IMR-90 (cell line): ENCODE measurements at regions not wholly inside any gene's neighbourhood (a gene's known extent, or its start where the extent isn't known, plus 50 kb on each side); places are given as distances from the start of the nearest gene placed in this dataset.

ENCODE experiments used
- ATAC-seq: fragments of 200-7000 bp; cut with Tn5 transposase; 2 replicates; pipeline ENCODE4 v1.9.1; 2020; ENCODE audit warnings: low read depth, mild to moderate bottlenecking, moderate library complexity
- BruUV-seq: library from RNA; stranded (reverse); fragments of 400-500 nt; replicated peaks from 2 replicates; lab custom pipeline; 2021; lab: Mats Ljungman, UMichigan
- CTCF ChIA-PET: fragments of 300-600 bp; formaldehyde crosslinking; extraction: SDS; loops from one replicate; lab custom pipeline; 2021; ENCODE audit warnings: antibody characterized with exemption; lab: Yijun Ruan, JAX
- POLR2A ChIA-PET: fragments of 300-600 bp; sonication (Branson Sonifier 250); formaldehyde crosslinking; loops from one replicate; lab custom pipeline; 2022; ENCODE audit warnings: antibody characterized with exemption; ENCODE audit not compliant: unreplicated experiment; lab: Charles Lee
- DNase-seq: peaks from one replicate; pipeline ENCODE4 v3.0.0; 2013
- H2AFZ ChIP-seq: replicated peaks from 2 replicates; pipeline ENCODE3; 2013; ENCODE audit warnings: low read length, mild to moderate bottlenecking; ENCODE audit not compliant: poor library complexity
- H2AK5ac ChIP-seq: 2 replicates; pipeline ENCODE4 v1.6.1; 2013; ENCODE audit warnings: low read depth, low read length, inconsistent platforms
- H2AK9ac ChIP-seq: replicated peaks from 2 replicates; pipeline ENCODE3; 2013; ENCODE audit warnings: mild to moderate bottlenecking, low read depth, low read length, moderate library complexity; ENCODE audit not compliant: poor library complexity
- H2BK120ac ChIP-seq: 2 replicates; pipeline ENCODE4 v1.6.1; 2013; ENCODE audit warnings: low read depth, low read length, inconsistent platforms
- H2BK15ac ChIP-seq: 3 replicates; pipeline ENCODE4 v1.6.1; 2013; ENCODE audit warnings: low read depth, low read length, inconsistent platforms
- H2BK20ac ChIP-seq: 2 replicates; pipeline ENCODE4 v1.6.1; 2013; ENCODE audit warnings: low read depth, mild to moderate bottlenecking, inconsistent platforms, low read length, moderate library complexity
- H2BK5ac ChIP-seq: 2 replicates; pipeline ENCODE4 v1.6.1; 2013; ENCODE audit warnings: mild to moderate bottlenecking, low read depth, low read length, inconsistent platforms; ENCODE audit not compliant: poor library complexity, severe bottlenecking
- H3K14ac ChIP-seq: replicated peaks from 2 replicates; pipeline ENCODE4 v1.6.1; 2013; ENCODE audit warnings: low read depth, low read length, inconsistent platforms
- H3K18ac ChIP-seq: 2 replicates; pipeline ENCODE4 v1.6.1; 2013; ENCODE audit warnings: low read depth, low read length, control low read depth
- H3K23ac ChIP-seq: 2 replicates; pipeline ENCODE4 v1.6.1; 2013; ENCODE audit warnings: low read depth, low read length, inconsistent platforms
- H3K27ac ChIP-seq: 2 replicates; pipeline ENCODE4 v1.5.1; 2013; ENCODE audit warnings: mild to moderate bottlenecking, control low read depth, low read length; ENCODE audit not compliant: insufficient read depth
- H3K27me3 ChIP-seq: 2 replicates; pipeline ENCODE4 v1.6.1; 2013; ENCODE audit warnings: low read length; ENCODE audit not compliant: control insufficient read depth, insufficient read depth
- H3K36me3 ChIP-seq: 2 replicates; pipeline ENCODE4 v1.6.1; 2013; ENCODE audit warnings: low read length, mixed read lengths; ENCODE audit not compliant: control insufficient read depth, insufficient read depth
- H3K4ac ChIP-seq: 2 replicates; pipeline ENCODE4 v1.6.1; 2013; ENCODE audit warnings: low read depth, low read length, inconsistent platforms
- H3K4me1 ChIP-seq: 2 replicates; pipeline ENCODE4 v1.6.1; 2013; ENCODE audit warnings: low read length, mixed read lengths; ENCODE audit not compliant: control insufficient read depth, insufficient read depth
- H3K4me2 ChIP-seq: 2 replicates; pipeline ENCODE4 v1.6.1; 2013; ENCODE audit warnings: low read depth, mild to moderate bottlenecking, control low read depth, low read length, moderate library complexity
- H3K4me3 ChIP-seq: 2 replicates; pipeline ENCODE4 v1.5.1; 2013; ENCODE audit warnings: low read depth, mild to moderate bottlenecking, control low read depth, low read length, moderate library complexity; ENCODE audit not compliant: insufficient read depth
- H3K56ac ChIP-seq: 2 replicates; pipeline ENCODE4 v1.6.1; 2013; ENCODE audit warnings: low read length, inconsistent platforms; ENCODE audit not compliant: insufficient read depth; ENCODE audit errors: extremely low read depth
- H3K79me1 ChIP-seq, 2 experiments: 2 replicates each; pipeline ENCODE4 v1.6.1; 2013; ENCODE audit warnings: low read length in 2 of 2, inconsistent platforms in 1 of 2, low read depth in 1 of 2
- H3K9ac ChIP-seq: 2 replicates; pipeline ENCODE4 v1.6.1; 2013; ENCODE audit warnings: low read depth, low read length, control low read depth
- H3K9me1 ChIP-seq: 2 replicates; pipeline ENCODE4 v1.6.1; 2013; ENCODE audit warnings: low read length, inconsistent platforms; ENCODE audit not compliant: insufficient read depth
- H3K9me3 ChIP-seq: 2 replicates; pipeline ENCODE4 v1.6.1; 2013; ENCODE audit warnings: low read length; ENCODE audit not compliant: control insufficient read depth, insufficient read depth
- H4K20me1 ChIP-seq: 2 replicates; pipeline ENCODE4 v1.6.1; 2013; ENCODE audit warnings: low read length, inconsistent platforms; ENCODE audit not compliant: insufficient read depth
- H4K5ac ChIP-seq: 2 replicates; pipeline ENCODE4 v1.6.1; 2013; ENCODE audit warnings: mild to moderate bottlenecking, low read depth, low read length, control low read depth
- H4K8ac ChIP-seq, 2 experiments: 2 replicates each; pipeline ENCODE4 v1.6.1; 2013; ENCODE audit warnings: low read depth in 2 of 2, low read length in 2 of 2, control low read depth in 1 of 2, inconsistent platforms in 1 of 2
- H4K91ac ChIP-seq: 2 replicates; pipeline ENCODE4 v1.6.1; 2013; ENCODE audit warnings: low read depth, low read length, inconsistent platforms; ENCODE audit not compliant: insufficient read depth
- MAFK ChIP-seq: IDR thresholded peaks from 2 replicates; pipeline ENCODE4 v1.6.1; 2012; ENCODE audit warnings: low read depth, low read length, improper control_type of control experiment
- WGBS, 2 experiments: methylation state at CpG; one replicate each; pipeline versions ENCODE4 v1.1.5 to v1.1.7; 2013; ENCODE audit warnings: missing lambda C conversion rate in 2 of 2; ENCODE audit not compliant: insufficient read length in 1 of 2; ENCODE audit errors: extremely low coverage in 2 of 2; 5-methylcytosine and 5-hydroxymethylcytosine counted together
- dilution Hi-C: fragments of 300-500 bp; cut with HindIII; formaldehyde crosslinking; loops from one replicate; pipeline ENCODE4 v1.14.3; 2018; ENCODE audit warnings: low sequenced_read_pairs; ENCODE audit not compliant: unreplicated experiment
- in situ Hi-C: fragments of 300-500 bp; cut with MboI; formaldehyde crosslinking; loops from 3 replicates; pipeline ENCODE4 v1.14.3; 2019; ENCODE audit warnings: low sequenced_read_pairs, inconsistent platforms, mixed read lengths
- intact Hi-C: fragments of 100-400 bp; cut with micrococcal nuclease; formaldehyde crosslinking; loops from 2 replicates; pipeline ENCODE4 v1.10.0; 2022

- Histone ChIP-seq H2BK20ac (no peak overlapping the region), H4K5ac (no peak overlapping the region), H3K9me3 (peaks cover 56% of the 10 kb centered on the region), H3K9ac (no peak overlapping the region), H3K4me1 (no peaks in the 10 kb centered on the region), H3K4ac (no peak overlapping the region), H2BK5ac (no peak overlapping the region), H2BK120ac (no peak overlapping the region), H4K91ac (no peak overlapping the region), H2AK9ac (no peak overlapping the region), H3K23ac (no peak overlapping the region), H3K36me3 (no peaks in the 10 kb centered on the region), H2BK15ac (no peak overlapping the region), H4K20me1 (no peaks in the 10 kb centered on the region), H4K8ac (no peak overlapping the region), H3K56ac (no peak overlapping the region), H3K9me1 (no peaks in the 10 kb centered on the region), H2AFZ (peak overlapping the region; percentile 10), H2AK5ac (no peak overlapping the region), H3K14ac (no peak overlapping the region), H3K27me3 (no peaks in the 10 kb centered on the region), H3K27ac (no peak overlapping the region), H3K79me1 (no peaks in the 10 kb centered on the region), H3K18ac (no peak overlapping the region), H3K4me2 (no peak overlapping the region), H3K4me3 (no peak overlapping the region)
- WGBS, 2 experiments = 83% methylated on average over 26 of the region's 43 CpGs; no CpG with 5 or more reads in 1 of the 2 experiments
- no peak for TF ChIP-seq MAFK
- CTCF ChIA-PET = no interaction called here
- in situ Hi-C loops = no loop called here
- DNase-seq = no peak
- no TSS peak for BruUV-seq
- intact Hi-C loops = no loop called here
- POLR2A ChIA-PET = no interaction called here
- ATAC-seq = no peak
- dilution Hi-C loops = no loop called here
Measured at GRCh38 chr18:78085241-78086185, 835.9 kb downstream of the GALR1 start.
